ENCODE measurements at regions not wholly inside any gene's neighbourhood (a gene's known extent, or its start where the extent isn't known, plus 50 kb on each side); places are given as distances from the start of the nearest gene placed in this dataset.

DNA sequence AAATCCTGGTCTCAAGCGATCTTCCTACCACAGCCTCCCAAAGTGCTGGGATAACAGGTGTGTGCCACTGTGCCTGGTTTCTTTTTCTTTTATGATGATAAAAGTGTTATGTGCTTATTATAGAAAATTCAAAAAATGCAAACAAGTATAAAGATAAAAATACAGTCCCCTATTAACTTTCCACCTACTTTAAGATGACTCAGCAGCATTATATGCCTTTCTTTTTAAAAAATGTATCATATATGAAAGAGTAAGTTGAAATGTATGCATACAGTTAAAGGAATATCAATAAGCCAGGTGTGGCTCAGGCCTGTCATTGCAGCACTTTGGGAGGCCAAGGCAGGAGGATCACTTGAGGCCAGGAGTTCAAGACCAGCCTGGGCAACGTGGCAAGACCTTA, 216.9 kb upstream of the GALNT17 start:
- TF ChIP-seq, protein P1, sequence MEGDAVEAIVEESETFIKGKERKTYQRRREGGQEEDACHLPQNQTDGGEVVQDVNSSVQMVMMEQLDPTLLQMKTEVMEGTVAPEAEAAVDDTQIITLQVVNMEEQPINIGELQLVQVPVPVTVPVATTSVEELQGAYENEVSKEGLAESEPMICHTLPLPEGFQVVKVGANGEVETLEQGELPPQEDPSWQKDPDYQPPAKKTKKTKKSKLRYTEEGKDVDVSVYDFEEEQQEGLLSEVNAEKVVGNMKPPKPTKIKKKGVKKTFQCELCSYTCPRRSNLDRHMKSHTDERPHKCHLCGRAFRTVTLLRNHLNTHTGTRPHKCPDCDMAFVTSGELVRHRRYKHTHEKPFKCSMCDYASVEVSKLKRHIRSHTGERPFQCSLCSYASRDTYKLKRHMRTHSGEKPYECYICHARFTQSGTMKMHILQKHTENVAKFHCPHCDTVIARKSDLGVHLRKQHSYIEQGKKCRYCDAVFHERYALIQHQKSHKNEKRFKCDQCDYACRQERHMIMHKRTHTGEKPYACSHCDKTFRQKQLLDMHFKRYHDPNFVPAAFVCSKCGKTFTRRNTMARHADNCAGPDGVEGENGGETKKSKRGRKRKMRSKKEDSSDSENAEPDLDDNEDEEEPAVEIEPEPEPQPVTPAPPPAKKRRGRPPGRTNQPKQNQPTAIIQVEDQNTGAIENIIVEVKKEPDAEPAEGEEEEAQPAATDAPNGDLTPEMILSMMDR (IDR thresholded peaks at IDR 0.05; ENCODE audit: insufficient read depth, low read length, poor library complexity, severe bottlenecking): no peak
- no peak for TF ChIP-seq EZH2phosphoT487 (conservative IDR thresholded peaks at IDR 0.05; ENCODE audit: low read length)
